HG02678 (cell line): ENCODE measurements at regions not wholly inside any gene's neighbourhood (a gene's known extent, or its start where the extent isn't known, plus 50 kb on each side); places are given as distances from the start of the nearest gene placed in this dataset.
A peak's percentile ranks its signal among the peaks of the same experiment; 100 is the strongest.
"Not testable (repeated sequence)": the region's sequence is repeated elsewhere in the genome, so short reads cannot be mapped to it uniquely, and the experiment has no call there.

Experiments used
- ATAC-seq: cut with Tn5 transposase; IDR thresholded peaks from one replicate; pipeline ENCODE4 v1.9.1; 2021; ENCODE audit warnings: mild to moderate bottlenecking, moderate library complexity; ENCODE audit not compliant: unreplicated experiment

- no peak for ATAC-seq
These were observed 150.1 kb downstream of the CRLF2 start for GRCh38 chrX:1062351-1062750.

- no peak for ATAC-seq
These were observed 151.9 kb downstream of the CRLF2 start for GRCh38 chrX:1060562-1060960.

- no peak for ATAC-seq
These were observed 152.6 kb downstream of the CRLF2 start for GRCh38 chrX:1059576-1060561.

DNA sequence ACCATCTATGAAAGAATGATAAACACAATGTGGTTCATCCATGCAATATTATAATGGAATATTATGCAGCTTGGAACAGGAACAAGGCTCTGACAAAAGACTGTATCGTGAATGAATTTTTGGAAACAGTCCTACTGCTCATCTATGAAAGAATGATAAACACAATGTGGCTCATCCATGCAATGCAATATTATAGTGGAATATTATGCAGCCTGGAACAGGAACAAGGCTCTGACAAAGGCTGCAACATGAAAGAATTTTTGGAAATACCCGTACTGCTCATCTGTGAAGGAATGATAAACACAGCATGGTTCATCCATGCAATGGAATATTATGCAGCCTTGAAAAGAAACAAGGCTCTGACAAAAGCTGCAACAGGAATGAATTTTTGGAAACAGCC lies 158.8 kb downstream of the CRLF2 start:
- not testable (repeated sequence) for ATAC-seq

DNA sequence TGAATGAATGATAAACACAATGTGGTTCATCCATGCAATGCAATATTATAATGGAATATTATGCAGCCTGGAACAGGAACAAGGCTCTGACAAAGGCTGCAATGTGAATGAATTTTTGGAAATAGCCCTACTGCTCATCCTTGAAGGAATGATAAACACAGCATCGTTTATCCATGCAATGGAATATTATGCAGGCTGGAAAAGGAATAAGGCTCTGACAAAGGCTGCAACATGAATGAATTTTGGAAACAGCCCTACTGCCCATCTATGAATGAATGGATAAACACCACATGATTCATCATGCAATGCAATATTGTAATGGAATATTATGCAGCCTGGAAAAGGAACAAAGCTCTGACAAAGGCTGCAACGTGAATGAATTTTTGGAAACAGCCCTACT lies 159.4 kb downstream of the CRLF2 start:
- no peak for ATAC-seq

GRCh38 chrX:1052021-1052420 lies 160.4 kb downstream of the CRLF2 start:
- no peak for ATAC-seq

DNA sequence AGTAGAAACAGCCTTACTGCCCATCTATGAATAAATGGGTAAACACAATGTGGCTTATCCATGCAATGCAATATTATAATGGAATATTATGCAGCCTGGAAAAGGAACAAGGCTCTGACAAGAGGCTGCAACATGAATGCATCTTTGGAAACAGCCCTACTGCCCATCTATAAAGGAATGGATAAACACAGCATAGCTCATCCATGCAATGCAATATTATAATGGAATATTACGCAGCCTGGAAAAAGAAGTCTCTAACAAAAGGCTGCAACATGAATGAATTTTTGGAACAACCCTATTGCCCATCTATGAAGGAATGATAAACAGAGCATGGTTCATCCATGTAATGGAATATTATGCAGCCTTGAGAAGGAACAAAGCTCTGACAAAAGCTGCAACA lies 161.0 kb downstream of the CRLF2 start:
- no peak for ATAC-seq

- no peak for ATAC-seq
These were observed 166.7 kb downstream of the CRLF2 start for GRCh38 chrX:1045680-1046314.

GRCh38 chrX:1041091-1041490 lies 171.4 kb downstream of the CRLF2 start:
- ATAC-seq, result no peak

GRCh38 chrX:1035931-1036330 lies 176.5 kb downstream of the CRLF2 start:
- not testable (repeated sequence) for ATAC-seq

GRCh38 chrX:1035206-1035605 lies 177.2 kb downstream of the CRLF2 start:
- ATAC-seq, result no peak

GRCh38 chrX:1034717-1035116 lies 177.7 kb downstream of the CRLF2 start:
- ATAC-seq, result no peak

GRCh38 chrX:1031521-1032430 lies 180.7 kb downstream of the CRLF2 start:
- ATAC-seq, result no peak

- ATAC-seq, result no peak
These were observed 183.0 kb downstream of the CRLF2 start for GRCh38 chrX:1029494-1029893.

DNA sequence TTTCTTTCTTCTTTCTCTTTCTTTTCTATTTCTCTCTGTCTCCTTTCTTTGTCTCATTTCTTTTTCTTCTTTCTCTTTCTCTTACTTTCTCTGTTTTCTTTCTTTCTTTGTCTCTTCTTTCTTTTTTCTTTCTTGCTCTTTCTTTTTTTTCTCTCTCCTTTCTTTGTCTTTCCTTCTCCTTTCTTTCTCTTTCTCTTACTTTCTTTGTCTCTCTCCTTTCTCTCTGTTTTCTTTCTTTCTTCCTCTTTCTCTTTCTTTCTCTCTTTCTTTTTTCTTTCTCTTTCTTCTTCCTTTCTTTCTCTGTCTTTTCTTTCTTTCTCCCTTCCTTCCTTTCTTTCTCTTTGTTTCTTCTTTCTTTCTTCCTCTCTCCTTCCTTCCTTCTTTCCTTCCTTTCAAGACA lies 184.8 kb downstream of the CRLF2 start:
- ATAC-seq, result no peak

DNA sequence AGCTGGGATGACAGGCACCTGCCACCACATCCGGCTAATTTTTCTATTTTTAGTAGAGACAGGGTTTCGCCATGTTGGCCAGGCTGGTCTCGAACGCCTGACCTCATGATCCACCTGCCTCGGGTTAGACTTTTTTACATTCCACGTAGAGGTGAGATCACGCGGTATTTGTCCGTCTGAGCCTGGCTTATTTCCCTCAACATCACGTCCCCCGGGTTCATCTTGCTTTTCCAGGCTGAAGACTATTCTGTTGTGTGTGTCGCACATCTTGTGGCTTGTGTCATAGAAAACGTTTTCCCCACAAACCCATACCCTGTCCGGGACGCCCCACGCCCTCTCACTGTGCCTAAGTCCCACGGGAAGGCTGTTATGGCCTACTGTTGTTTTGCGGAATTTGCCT lies 185.3 kb downstream of the CRLF2 start:
- ATAC-seq, result peak; percentile 28

DNA sequence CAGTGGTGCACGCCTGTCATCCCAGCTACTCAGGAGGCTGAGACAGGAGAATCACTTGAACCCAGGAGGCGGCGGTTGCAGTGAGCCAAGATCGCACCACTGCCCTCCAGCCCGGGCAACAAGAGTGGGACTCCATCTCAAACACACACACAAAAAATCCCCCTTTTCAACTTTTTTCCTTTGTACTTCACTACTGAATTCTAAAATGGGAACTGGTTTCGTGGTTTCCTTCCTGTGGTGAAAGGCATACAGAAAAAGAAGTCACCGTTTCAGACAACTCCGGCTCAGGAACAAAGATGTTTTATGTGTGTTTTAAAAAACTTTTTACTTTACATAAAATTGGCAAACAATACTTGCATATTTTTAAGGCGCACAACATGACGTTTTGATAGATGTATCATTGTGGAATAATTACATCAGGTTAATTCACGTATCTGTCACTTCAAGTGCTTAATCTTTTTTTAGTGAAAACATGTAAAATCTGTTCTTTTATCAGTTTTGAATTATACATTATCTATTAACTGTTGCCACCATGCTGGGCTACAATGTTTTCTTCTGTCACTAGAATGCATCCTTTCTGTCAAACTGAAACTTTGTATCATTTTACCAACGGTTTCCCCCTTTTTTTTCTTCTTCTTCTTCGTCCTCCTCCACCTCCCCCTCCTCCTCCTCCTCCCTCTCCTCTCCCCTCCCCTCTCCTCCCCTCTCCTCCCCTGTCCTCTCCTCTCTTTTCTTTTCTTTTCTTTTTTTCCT lies 186.0 kb downstream of the CRLF2 start:
- ATAC-seq, result peak; percentile 72

DNA sequence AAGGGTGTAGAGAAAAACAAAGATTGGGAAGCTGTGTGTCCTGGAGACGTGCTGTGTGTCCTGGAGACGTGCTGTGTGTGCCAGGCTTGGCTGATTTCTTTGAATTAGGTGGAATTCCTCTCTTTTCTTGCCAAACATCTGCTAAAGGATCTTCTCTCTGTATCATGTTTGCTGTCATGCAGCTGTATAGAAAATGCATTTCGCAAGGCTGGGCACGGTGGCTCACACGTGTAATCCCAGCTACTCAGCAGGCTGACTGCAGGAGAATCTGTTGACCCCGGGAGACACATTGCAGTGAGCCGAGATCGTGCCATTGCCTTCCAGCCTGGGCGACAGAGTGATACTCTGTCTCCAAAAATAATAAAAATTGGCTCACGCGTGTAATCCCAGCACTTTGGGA lies 187.0 kb downstream of the CRLF2 start:
- no peak for ATAC-seq

DNA sequence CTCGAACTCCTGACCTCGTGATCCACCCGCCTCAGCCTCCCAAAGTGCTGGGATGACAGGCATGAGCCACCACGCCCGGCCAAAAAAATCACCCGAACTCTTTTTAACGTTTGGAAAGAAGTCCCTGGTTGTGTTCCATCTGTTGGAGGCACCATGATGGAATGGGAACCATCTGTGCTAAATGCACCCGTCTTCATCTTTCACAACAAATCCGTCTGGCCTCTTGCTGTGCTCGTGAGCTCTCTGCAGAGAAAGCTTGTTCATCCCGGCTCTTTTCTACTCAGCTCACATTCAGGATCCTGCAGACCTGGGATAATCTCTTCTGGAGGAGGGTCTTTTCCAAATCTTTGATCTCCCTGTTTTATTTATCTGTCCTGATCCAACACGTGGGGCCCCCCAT lies 188.8 kb downstream of the CRLF2 start:
- no peak for ATAC-seq

DNA sequence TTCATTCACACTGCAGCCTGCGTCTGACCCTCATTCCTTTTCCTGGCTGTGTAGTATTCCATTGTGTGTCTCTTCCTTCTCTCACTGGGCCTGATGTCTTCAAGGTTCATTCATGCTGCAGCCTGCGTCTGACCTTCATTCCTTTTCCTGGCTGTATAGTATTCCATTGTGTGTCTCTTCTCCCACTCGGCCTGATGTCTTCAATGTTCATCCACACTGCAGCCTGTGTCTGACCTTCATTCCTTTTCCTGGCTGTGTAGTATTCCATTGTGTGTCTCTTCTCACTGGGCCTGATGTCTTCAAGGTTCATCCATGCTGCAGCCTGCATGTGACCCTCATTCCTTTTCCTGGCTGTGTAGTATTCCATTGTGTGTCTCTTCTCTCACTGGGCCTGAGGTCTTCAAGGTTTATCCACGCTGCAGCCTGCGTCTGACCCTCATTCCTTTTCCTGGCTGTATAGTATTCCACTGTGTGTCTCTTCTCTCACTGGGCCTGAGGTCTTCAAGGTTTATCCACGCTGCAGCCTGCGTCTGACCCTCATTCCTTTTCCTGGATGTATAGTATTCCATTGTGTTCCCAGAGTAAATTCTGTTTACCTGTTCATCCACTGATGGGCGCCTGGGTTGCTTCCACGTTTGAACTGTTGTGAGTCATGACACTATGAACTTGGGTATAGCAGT lies 191.0 kb downstream of the CRLF2 start:
- not testable (repeated sequence) for ATAC-seq
